ENCODE measurements at regions not wholly inside any gene's neighbourhood (a gene's known extent, or its start where the extent isn't known, plus 50 kb on each side); places are given as distances from the start of the nearest gene placed in this dataset.

GRCh38 chr2:107128381-107128780 is 242.4 kb upstream of the ST6GAL2 start:
- TF ChIP-seq CTCF (conservative IDR thresholded peaks at IDR 0.05; ENCODE audit: low read depth, low read length) (no peak), EZH2 (IDR thresholded peaks at IDR 0.05; ENCODE audit: borderline replicate concordance, low read depth, low read length, poor library complexity, severe bottlenecking) (no peak)

All from A673 (cell line).